HG02623 (cell line): ENCODE measurements at regions not wholly inside any gene's neighbourhood (a gene's known extent, or its start where the extent isn't known, plus 50 kb on each side); places are given as distances from the start of the nearest gene placed in this dataset.
A peak's percentile ranks its signal among the peaks of the same experiment; 100 is the strongest.

Experiments
- ATAC-seq: cut with Tn5 transposase; IDR thresholded peaks from one replicate; pipeline ENCODE4 v1.9.1; 2021; ENCODE audit warnings: moderate library complexity; ENCODE audit not compliant: unreplicated experiment

DNA sequence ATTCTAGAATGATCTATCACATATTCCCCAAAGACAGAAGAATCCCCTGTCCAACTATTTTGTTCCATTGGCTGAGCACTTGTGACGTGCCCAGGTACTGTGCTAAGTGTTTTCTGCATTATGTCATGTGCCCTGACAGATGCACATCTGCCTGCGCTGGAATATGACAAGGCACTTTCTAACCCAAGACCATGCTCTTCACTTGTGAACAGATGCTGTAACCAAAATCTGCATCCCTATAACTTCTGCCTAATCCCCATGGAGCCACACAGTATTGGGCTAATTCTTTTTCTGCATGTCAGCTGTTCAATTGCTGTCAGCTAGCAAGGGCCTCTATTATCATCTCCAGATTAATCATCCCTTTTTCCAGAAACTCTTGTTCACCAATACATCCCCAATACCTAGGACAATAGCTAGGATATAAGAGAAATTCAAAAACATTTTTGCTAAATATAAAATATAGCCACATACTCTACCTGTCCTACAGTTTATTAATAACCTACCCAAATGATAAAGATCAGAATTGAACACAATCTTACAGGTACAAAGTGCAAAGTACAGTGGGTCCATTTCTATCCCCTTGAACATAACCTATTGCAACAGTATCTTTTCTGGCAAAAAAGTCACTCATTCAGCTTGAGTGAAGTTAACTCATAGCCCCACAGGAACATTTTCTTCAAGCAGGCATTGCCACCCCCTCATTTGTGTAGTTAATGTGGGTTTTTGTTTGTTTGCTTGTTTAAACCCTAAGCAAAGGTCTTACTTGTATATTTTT, 109.4 kb upstream of the LRRN1 start:
- ATAC-seq, result no peak

- ATAC-seq, result no peak
Measured at GRCh38 chr3:3686907-3687648, 112.2 kb upstream of the LRRN1 start.

DNA sequence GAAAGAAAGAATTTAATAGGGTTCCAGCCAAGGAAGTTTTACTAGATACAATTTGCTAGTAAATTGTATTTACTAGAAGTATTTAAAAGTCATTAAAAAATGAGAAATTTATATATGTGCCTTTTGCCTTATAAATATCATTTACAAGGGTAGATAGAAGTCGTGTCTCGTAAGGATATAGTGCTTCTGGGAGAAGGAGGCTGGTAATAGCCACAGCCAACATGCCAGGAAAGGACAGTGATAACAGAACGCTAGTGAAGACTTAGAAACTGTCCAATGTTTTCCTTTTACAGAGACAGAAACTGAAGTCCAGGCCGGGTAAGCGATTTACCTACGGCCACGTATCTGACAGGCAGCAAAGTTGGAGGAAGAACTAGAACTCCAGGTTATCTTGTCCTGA, 113.5 kb upstream of the LRRN1 start:
- ATAC-seq, result no peak

GRCh38 chr3:3683261-3683660, 116.0 kb upstream of the LRRN1 start:
- no peak for ATAC-seq

DNA sequence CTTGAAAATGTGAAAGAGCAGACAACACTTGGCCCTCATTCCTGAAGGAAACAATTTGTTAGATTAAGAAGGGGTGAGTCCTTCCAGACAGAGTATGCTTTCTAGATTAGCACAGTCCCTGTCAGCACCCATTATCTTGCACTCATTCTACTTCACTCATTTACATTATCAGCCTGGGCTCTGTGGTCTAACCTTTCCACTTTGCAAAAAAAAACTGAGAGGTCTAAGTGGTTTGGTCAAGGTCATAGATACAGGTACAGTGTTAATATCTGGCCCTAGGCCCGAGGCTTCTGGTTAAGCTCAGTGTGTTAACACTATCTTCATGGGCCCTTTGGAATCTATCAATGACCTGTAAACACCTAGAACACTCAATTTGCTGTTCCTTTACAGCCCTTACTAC, 123.4 kb upstream of the LRRN1 start:
- ATAC-seq, result no peak

DNA sequence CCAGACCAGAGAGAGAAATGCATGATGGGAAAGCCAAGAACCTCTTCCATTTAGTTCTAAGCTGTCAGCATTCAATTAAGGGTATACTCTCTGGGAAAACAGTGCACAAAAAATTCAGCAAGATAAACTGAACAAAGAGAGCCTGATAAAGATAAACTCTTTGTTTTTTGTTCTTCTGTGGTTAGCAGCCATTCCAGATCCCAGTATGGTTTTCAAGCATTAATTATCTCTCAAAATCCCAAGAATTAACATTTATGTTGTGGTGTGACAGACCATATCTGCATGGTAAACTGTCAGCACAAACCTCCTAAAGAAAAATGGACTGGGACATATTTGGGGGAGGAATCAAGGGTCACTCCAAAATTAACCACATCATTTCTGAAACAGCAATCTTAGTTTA, 124.0 kb upstream of the LRRN1 start:
- ATAC-seq, result no peak

GRCh38 chr3:3666664-3667063, 132.6 kb upstream of the LRRN1 start:
- peak; percentile 98 for ATAC-seq

- ATAC-seq, result peak; percentile 23
Measured at GRCh38 chr3:3665961-3666640, 133.1 kb upstream of the LRRN1 start.

DNA sequence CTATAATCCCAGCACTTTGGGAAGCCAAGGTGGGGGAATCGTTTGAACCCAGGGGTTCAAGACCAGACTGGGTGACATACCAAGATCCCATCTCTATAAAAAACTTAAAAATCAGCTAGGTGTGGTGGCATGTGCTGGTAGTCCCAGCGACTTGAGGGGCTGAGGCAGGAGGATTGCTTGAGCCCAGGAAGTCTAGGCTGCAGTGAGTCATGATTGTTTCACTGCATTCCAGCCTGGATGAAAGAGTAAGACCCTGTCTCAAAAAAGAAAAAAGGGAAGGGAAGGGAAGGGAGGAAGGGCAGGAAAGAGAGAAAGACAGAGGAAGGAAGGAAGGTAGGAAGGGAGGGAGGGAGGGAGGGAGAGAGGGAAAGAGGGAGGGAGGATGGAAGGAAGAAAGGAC, 133.7 kb upstream of the LRRN1 start:
- ATAC-seq, result no peak

GRCh38 chr3:3664935-3665334, 134.3 kb upstream of the LRRN1 start:
- ATAC-seq, result no peak

DNA sequence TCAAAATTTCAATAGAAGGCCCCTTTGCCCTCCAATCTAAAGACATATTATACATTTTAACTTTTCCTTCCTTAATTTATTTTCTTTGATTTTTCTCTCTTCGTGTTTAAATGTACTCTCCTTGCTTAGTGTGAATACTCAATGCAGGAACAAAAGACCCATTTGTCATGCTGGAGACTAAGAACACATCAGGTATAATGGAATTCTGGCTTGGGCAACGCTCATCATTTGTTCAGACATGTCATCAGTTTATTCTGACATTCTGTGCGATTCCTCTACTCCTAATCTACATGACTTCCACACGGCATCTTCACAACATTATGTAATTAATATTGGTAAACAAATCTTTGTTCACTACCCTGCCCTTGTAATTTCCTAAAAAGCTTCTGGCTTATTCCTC, 136.6 kb upstream of the LRRN1 start:
- ATAC-seq, result no peak

GRCh38 chr3:3654916-3655315, 144.3 kb upstream of the LRRN1 start:
- no peak for ATAC-seq

GRCh38 chr3:3648988-3649679, 150.1 kb upstream of the LRRN1 start:
- ATAC-seq, result no peak

DNA sequence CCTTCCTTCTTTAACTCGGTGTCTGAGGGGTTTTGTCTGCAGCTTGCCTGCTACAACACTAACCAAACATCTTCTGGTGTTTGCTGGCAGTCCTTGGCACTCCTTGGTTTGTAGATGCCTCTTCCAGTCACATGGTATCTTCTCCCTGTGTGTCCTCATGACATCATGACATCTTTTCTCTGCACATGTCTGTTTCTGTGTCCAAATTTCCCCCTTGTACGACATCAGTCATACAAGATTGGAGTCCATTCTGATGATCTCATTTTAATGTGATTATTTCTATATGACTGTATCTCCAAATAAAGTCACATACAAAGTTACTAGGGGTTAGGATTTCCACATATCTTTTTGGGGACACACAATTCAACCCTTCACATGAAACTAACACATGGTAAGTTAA, 152.3 kb upstream of the LRRN1 start:
- no peak for ATAC-seq

- ATAC-seq, result peak; percentile 79
Measured at GRCh38 chr3:3646103-3646844, 153.0 kb upstream of the LRRN1 start.

- ATAC-seq, result no peak
Measured at GRCh38 chr3:3641877-3642455, 157.3 kb upstream of the LRRN1 start.

- ATAC-seq, result no peak
Measured at GRCh38 chr3:3639078-3639477, 160.2 kb upstream of the LRRN1 start.

DNA sequence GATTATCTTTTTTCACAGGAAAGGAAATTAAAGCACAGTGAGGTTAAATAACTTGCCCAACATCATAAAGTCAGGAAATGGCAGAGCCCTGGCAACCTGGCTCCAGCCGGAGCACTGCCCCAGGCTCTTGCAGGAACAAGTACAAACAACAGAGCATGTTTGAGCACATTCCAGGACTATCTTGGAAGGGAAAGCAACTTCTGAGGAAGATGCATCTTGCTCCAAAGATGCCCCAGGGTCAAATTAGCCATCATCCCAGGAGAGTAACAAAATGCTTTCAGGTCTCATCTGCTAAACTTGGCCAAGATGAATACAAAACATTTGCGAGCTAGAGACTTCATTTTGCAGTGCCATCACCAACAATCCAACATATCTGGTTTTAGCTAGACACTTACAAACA, 162.4 kb upstream of the LRRN1 start:
- no peak for ATAC-seq

GRCh38 chr3:3635109-3635508, 164.1 kb upstream of the LRRN1 start:
- no peak for ATAC-seq

DNA sequence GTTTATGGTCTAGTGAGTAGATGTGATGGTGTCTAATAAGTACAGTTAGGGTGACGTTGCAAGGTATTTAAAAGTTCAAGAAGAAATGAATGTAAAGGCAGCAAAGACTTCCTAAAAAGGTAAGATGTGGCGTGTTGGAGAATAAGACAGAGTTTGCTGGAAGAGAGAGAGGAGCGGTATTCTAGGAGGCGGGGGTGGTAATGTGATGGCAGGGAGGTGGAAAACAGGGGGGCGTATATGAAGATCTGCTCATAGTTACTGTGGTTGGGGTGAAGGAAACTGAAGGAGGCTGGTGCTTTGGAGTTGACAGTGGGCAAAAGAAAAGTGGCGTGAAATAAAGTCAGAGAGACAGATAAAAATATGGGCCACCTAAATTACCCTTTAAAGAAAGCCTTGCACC, 164.9 kb upstream of the LRRN1 start:
- no peak for ATAC-seq
